Mononuclear cell (primary cell): ENCODE measurements at regions not wholly inside any gene's neighbourhood (a gene's known extent, or its start where the extent isn't known, plus 50 kb on each side); places are given as distances from the start of the nearest gene placed in this dataset.
"Not testable (repeated sequence)": the region's sequence is repeated elsewhere in the genome, so short reads cannot be mapped to it uniquely, and the experiment has no call there.

Source experiments
- H3K27me3 ChIP-seq: 2 replicates; pipeline ENCODE4 v1.6.0; 2011; ENCODE audit warnings: low read length, control low read depth; ENCODE audit not compliant: insufficient read depth
- H3K4me1 ChIP-seq: 2 replicates; pipeline ENCODE4 v1.5.1; 2011; ENCODE audit warnings: mild to moderate bottlenecking, low read length, control low read depth; ENCODE audit not compliant: insufficient read depth
- H3K4me3 ChIP-seq: 2 replicates; pipeline ENCODE4 v1.5.1; 2011; ENCODE audit warnings: mild to moderate bottlenecking, low read length, moderate library complexity
- H3K9me3 ChIP-seq: 2 replicates; pipeline ENCODE4 v1.5.1; 2011; ENCODE audit warnings: low read depth, mild to moderate bottlenecking, control low read depth, low read length

GRCh38 chr5:176754376-176754973 lies 55.9 kb upstream of the UNC5A start:
- Histone ChIP-seq H3K4me3 (no peak overlapping the region), H3K4me1 (no peaks in the 10 kb centered on the region), H3K27me3 (peaks cover 51% of the 10 kb centered on the region), H3K9me3 (no peaks in the 10 kb centered on the region)

- H3K9me3 ChIP-seq, H3K4me1 ChIP-seq, H3K4me3 ChIP-seq: not testable (repeated sequence)
- peaks cover 45% of the 10 kb centered on the region for H3K27me3 ChIP-seq
Observed at GRCh38 chr5:176755593-176755992, 54.8 kb upstream of the UNC5A start.

DNA sequence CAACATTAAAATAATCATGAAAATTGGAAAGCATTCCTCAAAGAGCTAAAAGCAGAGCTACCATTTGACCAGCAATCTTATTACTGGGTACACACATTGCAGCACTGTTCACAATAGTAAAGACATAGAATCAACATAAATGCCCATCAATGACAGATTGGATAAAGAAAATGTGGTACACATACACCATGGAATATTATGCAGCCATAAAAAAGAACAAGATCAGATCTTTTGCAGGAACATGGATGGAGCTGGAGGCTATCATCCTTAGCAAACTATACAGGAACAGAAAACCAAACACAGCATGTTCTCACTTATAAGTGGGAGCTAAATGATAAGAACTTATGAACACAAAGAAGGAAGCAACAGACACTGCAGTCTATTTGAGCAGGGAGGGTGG lies 52.8 kb upstream of the UNC5A start:
- H3K9me3 ChIP-seq, H3K4me3 ChIP-seq, H3K4me1 ChIP-seq: not testable (repeated sequence)
- peaks cover 27% of the 10 kb centered on the region for H3K27me3 ChIP-seq
